H1 (cell line): ENCODE measurements at regions not wholly inside any gene's neighbourhood (a gene's known extent, or its start where the extent isn't known, plus 50 kb on each side); places are given as distances from the start of the nearest gene placed in this dataset.

ENCODE experiments used
- CTCF ChIA-PET: fragments of 300-600 bp; sonication (Branson Sonifier 250); formaldehyde crosslinking; loops from one replicate; lab custom pipeline; 2021; ENCODE audit not compliant: partially characterized antibody; lab: Charles Lee
- POLR2A ChIA-PET: fragments of 300-600 bp; sonication (Branson Sonifier 250); formaldehyde crosslinking; loops from one replicate; lab custom pipeline; 2021; ENCODE audit warnings: inconsistent platforms; ENCODE audit not compliant: partially characterized antibody; lab: Charles Lee
- DNase-seq, 2 experiments: peaks; one replicate each; pipeline versions ENCODE4 v3.0.0 to v3.0.0-alpha.2; 2010 to 2022; ENCODE audit warnings: low spot score in 2 of 2, low read depth in 1 of 2, mixed read lengths in 1 of 2
- FAIRE-seq: peaks from 2 replicates; lab custom pipeline; 2011; peaks lifted over from hg19 to GRCh38; lab: Jason Lieb, UNC
- H2AFZ ChIP-seq: 2 replicates; pipeline ENCODE4 v1.8.1; 2012; ENCODE audit warnings: low read length, inconsistent platforms
- H2AK5ac ChIP-seq: 2 replicates; pipeline ENCODE4 v1.6.1; 2013; ENCODE audit warnings: low read depth, low read length
- H2BK120ac ChIP-seq: replicated peaks from 2 replicates; pipeline ENCODE3; 2013; ENCODE audit warnings: low read depth, low read length, inconsistent platforms
- H2BK12ac ChIP-seq: 2 replicates; pipeline ENCODE4 v1.6.1; 2013; ENCODE audit warnings: low read depth, low read length
- H2BK15ac ChIP-seq: 2 replicates; pipeline ENCODE4 v1.6.1; 2013; ENCODE audit warnings: low read length
- H2BK20ac ChIP-seq: 2 replicates; pipeline ENCODE4 v1.6.1; 2013; ENCODE audit warnings: low read length
- H2BK5ac ChIP-seq: 2 replicates; pipeline ENCODE4 v1.6.1; 2013; ENCODE audit warnings: low read depth, low read length
- H3K14ac ChIP-seq: 2 replicates; pipeline ENCODE4 v1.6.1; 2013; ENCODE audit warnings: inconsistent platforms; ENCODE audit not compliant: insufficient read length
- H3K18ac ChIP-seq: 2 replicates; pipeline ENCODE4 v1.6.1; 2013; ENCODE audit warnings: low read length; ENCODE audit errors: extremely low read depth
- H3K23ac ChIP-seq: 2 replicates; pipeline ENCODE4 v1.6.1; 2013; ENCODE audit warnings: inconsistent platforms; ENCODE audit not compliant: insufficient read length
- H3K23me2 ChIP-seq: 2 replicates; pipeline ENCODE4 v1.6.1; 2013; ENCODE audit warnings: low read depth, low read length
- H3K27ac ChIP-seq: 2 replicates; pipeline ENCODE4 v1.6.1; 2011; ENCODE audit warnings: low read depth, low read length, inconsistent platforms
- H3K27me3 ChIP-seq, 4 experiments: replicated peaks in 1 of 4; 1 replicate in 1 of 4; 2 replicates in 3 of 4; pipeline versions ENCODE4 v1.6.1 to v1.8.1; 2011 to 2013; ENCODE audit warnings: low read length in 3 of 4, mild to moderate bottlenecking in 3 of 4, inconsistent platforms in 2 of 4, mixed read lengths in 2 of 4, moderate library complexity in 1 of 4; ENCODE audit not compliant: control insufficient read depth in 3 of 4, insufficient read depth in 3 of 4; ENCODE audit errors: extremely low read depth in 1 of 4
- H3K36me3 ChIP-seq, 4 experiments: 2 replicates each; pipeline versions ENCODE4 v1.6.1 to v1.8.1; 2011 to 2013; ENCODE audit warnings: mild to moderate bottlenecking in 4 of 4, low read length in 3 of 4, moderate library complexity in 2 of 4, control low read depth in 1 of 4, inconsistent platforms in 1 of 4; ENCODE audit not compliant: insufficient read depth in 4 of 4, control insufficient read depth in 2 of 4
- H3K4ac ChIP-seq: replicated peaks from 2 replicates; pipeline ENCODE3; 2013; ENCODE audit warnings: low read length, low read depth, mixed read lengths, inconsistent platforms; ENCODE audit not compliant: insufficient read length
- H3K4me1 ChIP-seq, 4 experiments: replicated peaks in 1 of 4; 1 replicate in 1 of 4; 2 replicates in 3 of 4; pipeline versions ENCODE4 v1.6.1 to v1.8.1; 2011 to 2013; ENCODE audit warnings: low read length in 3 of 4, inconsistent platforms in 2 of 4, mixed read lengths in 1 of 4; ENCODE audit not compliant: insufficient read depth in 4 of 4, control insufficient read depth in 3 of 4
- H3K4me2 ChIP-seq, 2 experiments: 2 replicates each; pipeline versions ENCODE4 v1.6.1 to v1.8.1; 2011 to 2013; ENCODE audit warnings: low read depth in 2 of 2, low read length in 2 of 2, control low read depth in 1 of 2, inconsistent platforms in 1 of 2, mild to moderate bottlenecking in 1 of 2; ENCODE audit not compliant: insufficient read depth in 1 of 2
- H3K4me3 ChIP-seq, 4 experiments: fragments of 200-600, 300-600 bp in 1 of 4; sonication (generic), shearing (Covaris generic), sonication (Bioruptor Twin) in 1 of 4; 2 replicates each; pipeline versions ENCODE4 v1.5.1 to v1.8.1; 2011 to 2016; ENCODE audit warnings: low read length in 4 of 4, low read depth in 3 of 4, control low read depth in 2 of 4, inconsistent platforms in 2 of 4, mild to moderate bottlenecking in 2 of 4, mixed read lengths in 1 of 4, moderate library complexity in 1 of 4; ENCODE audit not compliant: insufficient read depth in 2 of 4; ENCODE audit errors: extremely low read depth in 1 of 4
- H3K56ac ChIP-seq: replicated peaks from 2 replicates; pipeline ENCODE3; 2013; ENCODE audit warnings: low read depth, mild to moderate bottlenecking, mixed read lengths, low read length, inconsistent platforms; ENCODE audit not compliant: insufficient read length
- H3K79me1 ChIP-seq: 2 replicates; pipeline ENCODE4 v1.6.1; 2013; ENCODE audit warnings: low read depth, low read length, control low read depth
- H3K79me2 ChIP-seq, 2 experiments: 2 replicates each; pipeline versions ENCODE4 v1.6.1 to v1.8.1; 2012 to 2013; ENCODE audit warnings: low read length in 2 of 2, mild to moderate bottlenecking in 2 of 2, inconsistent platforms in 1 of 2; ENCODE audit not compliant: insufficient read depth in 2 of 2, control insufficient read depth in 1 of 2
- H3K9ac ChIP-seq, 4 experiments: replicated peaks in 1 of 4; 1 replicate in 1 of 4; 2 replicates in 3 of 4; pipeline versions ENCODE4 v1.6.1 to v1.8.1; 2011 to 2013; ENCODE audit warnings: low read depth in 3 of 4, low read length in 3 of 4, control low read depth in 2 of 4, mild to moderate bottlenecking in 2 of 4, moderate library complexity in 2 of 4, inconsistent platforms in 1 of 4; ENCODE audit errors: extremely low read depth in 1 of 4
- H3K9me3 ChIP-seq, 2 experiments: 2 replicates each; pipeline versions ENCODE4 v1.6.1 to v1.8.1; 2012 to 2013; ENCODE audit warnings: mild to moderate bottlenecking in 2 of 2, moderate library complexity in 2 of 2, control low read depth in 1 of 2, inconsistent platforms in 1 of 2, low read depth in 1 of 2, low read length in 1 of 2, mixed read lengths in 1 of 2; ENCODE audit not compliant: insufficient read depth in 2 of 2
- H4K20me1 ChIP-seq, 2 experiments: replicated peaks in 1 of 2; 2 replicates each; pipeline versions ENCODE3 to v1.8.1; 2011 to 2013; ENCODE audit warnings: inconsistent platforms in 2 of 2, low read length in 2 of 2, mild to moderate bottlenecking in 1 of 2; ENCODE audit not compliant: insufficient read depth in 2 of 2, control insufficient read depth in 1 of 2
- H4K5ac ChIP-seq: 2 replicates; pipeline ENCODE4 v1.6.1; 2013; ENCODE audit warnings: low read length, low read depth, mixed read lengths, inconsistent platforms; ENCODE audit not compliant: insufficient read length
- H4K8ac ChIP-seq: 2 replicates; pipeline ENCODE4 v1.8.0; 2013; ENCODE audit warnings: mild to moderate bottlenecking, moderate library complexity, low read length, inconsistent platforms; ENCODE audit not compliant: insufficient read depth; ENCODE audit errors: extremely low read depth
- H4K91ac ChIP-seq: replicated peaks from 2 replicates; pipeline ENCODE3; 2013; ENCODE audit warnings: low read length, mixed read lengths, inconsistent platforms; ENCODE audit not compliant: insufficient read length
- BACH1 ChIP-seq: IDR thresholded peaks from 2 replicates; pipeline ENCODE4 v1.6.1; 2012; ENCODE audit warnings: low read length, improper control_type of control experiment
- MAFK ChIP-seq: IDR thresholded peaks from 2 replicates; pipeline ENCODE4 v1.6.1; 2012; ENCODE audit warnings: low read depth, mild to moderate bottlenecking, improper control_type of control experiment, low read length
- WGBS, 2 experiments: shearing (Covaris generic) in 1 of 2; methylation state at CpG; one replicate each; pipeline versions ENCODE4 v1.1.6 to v1.1.7; 2013 to 2015; ENCODE audit warnings: low lambda C conversion rate in 2 of 2, mixed read lengths in 2 of 2, inconsistent platforms in 1 of 2, low coverage in 1 of 2, missing lambda C conversion rate in 1 of 2; ENCODE audit not compliant: insufficient replicate concordance in 2 of 2, insufficient coverage in 1 of 2, insufficient read length in 1 of 2; ENCODE audit errors: extremely low coverage in 1 of 2, missing lambda C conversion rate in 1 of 2; 5-methylcytosine and 5-hydroxymethylcytosine counted together

GRCh38 chr15:62505762-62506161 is 340.7 kb upstream of the C2CD4B start:
- no peak overlapping the region for H3K27ac ChIP-seq
- H3K4me2 ChIP-seq, result no peak overlapping the region
- DNase-seq, result no peak
- TF ChIP-seq BACH1 (no peak), MAFK (no peak)

More at GRCh38 chr15:62505762-62506161, 340.7 kb upstream of the C2CD4B start:
- H2BK15ac ChIP-seq, result no peak overlapping the region
- FAIRE-seq, result no peak
- H2BK20ac ChIP-seq, result no peak overlapping the region
- no peak overlapping the region for H4K91ac ChIP-seq
- no peak overlapping the region for H2BK12ac ChIP-seq
- H2AK5ac ChIP-seq, result no peak overlapping the region
- H3K27me3 ChIP-seq, result no peaks in the 10 kb centered on the region
- no peaks in the 10 kb centered on the region for H3K23me2 ChIP-seq
- no peaks in the 10 kb centered on the region for H3K36me3 ChIP-seq
- peaks cover 0 to 6% (median 4%) of the 10 kb centered on the region in 4 experiments; a peak in 6 of 7 replicates for H3K4me1 ChIP-seq
- no peaks in the 10 kb centered on the region; the same call in 1 of the 2 replicates for H3K79me1 ChIP-seq
- 88% methylated on average over 6 of the region's 6 CpGs; no CpG with 5 or more reads in 1 of the 2 experiments for WGBS, 2 experiments
- no peak overlapping the region for H2BK5ac ChIP-seq
- H3K9me3 ChIP-seq, result no peaks in the 10 kb centered on the region
- no peak overlapping the region for H3K56ac ChIP-seq
- no peak overlapping the region; a peak in 1 of 8 replicates for H3K4me3 ChIP-seq
- no peak overlapping the region for H2BK120ac ChIP-seq
- ChIA-PET CTCF (interaction anchor here (1.1 to 1.8 kb wide), 2 partner anchors 22 to 236 kb away, joined by 4 read pairs; no protein-coding TSS in a partner anchor), POLR2A (no interaction called here)
- H3K18ac ChIP-seq, result no peak overlapping the region
- H4K8ac ChIP-seq, result no peak overlapping the region
- no peak overlapping the region for H4K5ac ChIP-seq
- peaks cover 0 to 1% of the 10 kb centered on the region in 2 experiments for H4K20me1 ChIP-seq
- H3K9ac ChIP-seq, result no peak overlapping the region
- H2AFZ ChIP-seq, result no peak overlapping the region
- no peaks in the 10 kb centered on the region for H3K79me2 ChIP-seq
- no peak overlapping the region for H3K4ac ChIP-seq
- no peak overlapping the region for H3K23ac ChIP-seq
- H3K14ac ChIP-seq, result no peak overlapping the region
